ENCODE measurements at regions not wholly inside any gene's neighbourhood (a gene's known extent, or its start where the extent isn't known, plus 50 kb on each side); places are given as distances from the start of the nearest gene placed in this dataset.

GRCh38 chr17:14942526-14943190 is 322.5 kb downstream of the PMP22 start:
- DNase-seq (ENCODE audit: low spot score) = no peak
- no peak for TF ChIP-seq CTCF (IDR thresholded peaks at IDR 0.05; ENCODE audit: extremely low read depth, missing control alignments)

- DNase-seq (ENCODE audit: low spot score) = no peak
- TF ChIP-seq CTCF (IDR thresholded peaks at IDR 0.05; ENCODE audit: extremely low read depth, missing control alignments) = no peak
Observed at GRCh38 chr17:14940938-14941265, 324.2 kb downstream of the PMP22 start.

GRCh38 chr17:14940108-14940937 is 324.8 kb downstream of the PMP22 start:
- TF ChIP-seq CTCF (IDR thresholded peaks at IDR 0.05; ENCODE audit: extremely low read depth, missing control alignments) = no peak
- DNase-seq (ENCODE audit: low spot score) = no peak

- TF ChIP-seq CTCF (IDR thresholded peaks at IDR 0.05; ENCODE audit: extremely low read depth, missing control alignments) = no peak
- no peak for DNase-seq (ENCODE audit: low spot score)
Observed at GRCh38 chr17:14935845-14936485, 329.2 kb downstream of the PMP22 start.

- TF ChIP-seq CTCF (IDR thresholded peaks at IDR 0.05; ENCODE audit: extremely low read depth, missing control alignments) = no peak
- no peak for DNase-seq (ENCODE audit: low spot score)
Observed at GRCh38 chr17:14935139-14935841, 329.8 kb downstream of the PMP22 start.

GRCh38 chr17:14933676-14934075 is 331.4 kb downstream of the PMP22 start:
- no peak for TF ChIP-seq CTCF (IDR thresholded peaks at IDR 0.05; ENCODE audit: extremely low read depth, missing control alignments)

More at GRCh38 chr17:14933676-14934075, 331.4 kb downstream of the PMP22 start:
- no peak for DNase-seq (ENCODE audit: low spot score)
